KMS-11 (cell line): ENCODE measurements at regions not wholly inside any gene's neighbourhood (a gene's known extent, or its start where the extent isn't known, plus 50 kb on each side); places are given as distances from the start of the nearest gene placed in this dataset.

Experiments
- H2AFZ ChIP-seq: fragments of 200-600 bp; sonication (generic); 2 replicates; pipeline ENCODE4 v1.6.1; 2016; ENCODE audit warnings: antibody characterized with exemption, mixed run types, low read depth
- H3K27ac ChIP-seq: fragments of 200-600 bp; sonication (generic); 2 replicates; pipeline ENCODE4 v1.6.1; 2016; ENCODE audit warnings: mild to moderate bottlenecking, mixed run types
- H3K27me3 ChIP-seq: fragments of 200-600 bp; sonication (generic); 2 replicates; pipeline ENCODE4 v1.6.1; 2017; ENCODE audit warnings: mild to moderate bottlenecking, low read depth, mixed run types, moderate library complexity; ENCODE audit not compliant: insufficient read depth
- H3K36me3 ChIP-seq: fragments of 200-600 bp; sonication (generic); 2 replicates; pipeline ENCODE4 v1.6.1; 2017; ENCODE audit warnings: mild to moderate bottlenecking, mixed run types; ENCODE audit not compliant: insufficient read depth
- H3K4me1 ChIP-seq: fragments of 200-600 bp; sonication (generic); 2 replicates; pipeline ENCODE4 v1.6.1; 2016; ENCODE audit warnings: mild to moderate bottlenecking, low read depth, mixed run types; ENCODE audit not compliant: poor library complexity, severe bottlenecking
- H3K4me2 ChIP-seq: fragments of 200-600 bp; sonication (generic); 2 replicates; pipeline ENCODE4 v1.7.0; 2016; ENCODE audit warnings: mild to moderate bottlenecking, mixed run types
- H3K4me3 ChIP-seq: fragments of 200-600 bp; sonication (generic); IDR thresholded peaks from 2 replicates; pipeline ENCODE4 v1.6.1; 2017; ENCODE audit warnings: low read depth, low read length, mixed read lengths; ENCODE audit not compliant: insufficient read depth
- H3K79me2 ChIP-seq: fragments of 200-600 bp; sonication (generic); 2 replicates; pipeline ENCODE4 v1.6.1; 2016; ENCODE audit warnings: low read depth, mixed run types; ENCODE audit not compliant: insufficient read depth
- H3K9ac ChIP-seq: fragments of 200-600 bp; sonication (generic); 2 replicates; pipeline ENCODE4 v1.6.1; 2016; ENCODE audit warnings: mild to moderate bottlenecking, mixed run types
- H4K20me1 ChIP-seq: fragments of 200-600 bp; sonication (generic); 2 replicates; pipeline ENCODE4 v1.6.1; 2016; ENCODE audit warnings: mild to moderate bottlenecking, mixed run types; ENCODE audit not compliant: insufficient read depth
- TF ChIP-seq, protein P1 (sequence below): fragments of 200-600 bp; sonication (generic); conservative IDR thresholded peaks from 2 replicates; pipeline ENCODE4 v1.6.1; 2017; ENCODE audit warnings: low read depth, mild to moderate bottlenecking, antibody characterized with exemption, low read length, moderate library complexity, mixed read lengths

DNA sequence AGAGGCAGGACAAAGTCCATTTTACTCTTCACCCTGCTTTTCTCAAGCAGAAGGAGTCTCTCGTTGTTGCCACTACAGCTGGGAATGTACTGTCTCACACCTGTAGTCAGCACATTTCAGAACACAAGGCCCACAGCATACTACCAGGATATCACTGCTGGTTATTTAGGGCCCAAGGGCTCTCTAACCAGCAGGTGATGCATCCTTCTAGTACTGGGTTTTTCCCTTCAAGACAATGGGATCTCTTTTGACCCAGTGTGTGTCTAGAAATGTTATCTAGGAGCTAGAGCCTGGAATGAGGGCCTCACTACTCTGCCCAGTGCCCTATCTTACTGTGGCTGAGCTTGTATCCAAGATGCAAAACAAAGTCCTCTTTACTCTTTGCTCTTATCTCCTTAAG is 235.1 kb upstream of the PRR16 start:
- no peaks in the 10 kb centered on the region for H3K27me3 ChIP-seq

GRCh38 chr5:120231563-120231962 is 232.5 kb upstream of the PRR16 start:
- Histone ChIP-seq H3K27me3 (no peaks in the 10 kb centered on the region), H3K27ac (no peak overlapping the region), H3K4me3 (no peak overlapping the region), H3K36me3 (no peaks in the 10 kb centered on the region), H3K4me1 (peaks cover 8% of the 10 kb centered on the region), H2AFZ (no peak overlapping the region), H3K4me2 (no peak overlapping the region), H4K20me1 (no peaks in the 10 kb centered on the region), H3K9ac (no peak overlapping the region), H3K79me2 (no peaks in the 10 kb centered on the region)
- TF ChIP-seq, protein P1, sequence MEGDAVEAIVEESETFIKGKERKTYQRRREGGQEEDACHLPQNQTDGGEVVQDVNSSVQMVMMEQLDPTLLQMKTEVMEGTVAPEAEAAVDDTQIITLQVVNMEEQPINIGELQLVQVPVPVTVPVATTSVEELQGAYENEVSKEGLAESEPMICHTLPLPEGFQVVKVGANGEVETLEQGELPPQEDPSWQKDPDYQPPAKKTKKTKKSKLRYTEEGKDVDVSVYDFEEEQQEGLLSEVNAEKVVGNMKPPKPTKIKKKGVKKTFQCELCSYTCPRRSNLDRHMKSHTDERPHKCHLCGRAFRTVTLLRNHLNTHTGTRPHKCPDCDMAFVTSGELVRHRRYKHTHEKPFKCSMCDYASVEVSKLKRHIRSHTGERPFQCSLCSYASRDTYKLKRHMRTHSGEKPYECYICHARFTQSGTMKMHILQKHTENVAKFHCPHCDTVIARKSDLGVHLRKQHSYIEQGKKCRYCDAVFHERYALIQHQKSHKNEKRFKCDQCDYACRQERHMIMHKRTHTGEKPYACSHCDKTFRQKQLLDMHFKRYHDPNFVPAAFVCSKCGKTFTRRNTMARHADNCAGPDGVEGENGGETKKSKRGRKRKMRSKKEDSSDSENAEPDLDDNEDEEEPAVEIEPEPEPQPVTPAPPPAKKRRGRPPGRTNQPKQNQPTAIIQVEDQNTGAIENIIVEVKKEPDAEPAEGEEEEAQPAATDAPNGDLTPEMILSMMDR = no peak

More for the DNA sequence above, 235.1 kb upstream of the PRR16 start:
- no peak overlapping the region for H2AFZ ChIP-seq
- no peaks in the 10 kb centered on the region for H4K20me1 ChIP-seq
- no peak overlapping the region for H3K4me2 ChIP-seq
- no peaks in the 10 kb centered on the region for H3K79me2 ChIP-seq
- no peak overlapping the region for H3K4me3 ChIP-seq
- TF ChIP-seq, protein P1 = no peak
- H3K27ac ChIP-seq = no peak overlapping the region
- H3K36me3 ChIP-seq = no peaks in the 10 kb centered on the region
- H3K4me1 ChIP-seq = no peaks in the 10 kb centered on the region
- H3K9ac ChIP-seq = no peak overlapping the region

GRCh38 chr5:120236360-120236759 is 227.7 kb upstream of the PRR16 start:
- Histone ChIP-seq H3K4me2 (peak overlapping the region; percentile 41), H3K27ac (no peak overlapping the region), H3K4me1 (peaks cover 56% of the 10 kb centered on the region), H3K27me3 (no peaks in the 10 kb centered on the region), H3K9ac (no peak overlapping the region), H3K79me2 (no peaks in the 10 kb centered on the region), H4K20me1 (no peaks in the 10 kb centered on the region), H3K36me3 (no peaks in the 10 kb centered on the region), H3K4me3 (no peak overlapping the region), H2AFZ (peak overlapping the region; percentile 14; the same call in 1 of the 2 replicates)
- TF ChIP-seq, protein P1 = no peak

DNA sequence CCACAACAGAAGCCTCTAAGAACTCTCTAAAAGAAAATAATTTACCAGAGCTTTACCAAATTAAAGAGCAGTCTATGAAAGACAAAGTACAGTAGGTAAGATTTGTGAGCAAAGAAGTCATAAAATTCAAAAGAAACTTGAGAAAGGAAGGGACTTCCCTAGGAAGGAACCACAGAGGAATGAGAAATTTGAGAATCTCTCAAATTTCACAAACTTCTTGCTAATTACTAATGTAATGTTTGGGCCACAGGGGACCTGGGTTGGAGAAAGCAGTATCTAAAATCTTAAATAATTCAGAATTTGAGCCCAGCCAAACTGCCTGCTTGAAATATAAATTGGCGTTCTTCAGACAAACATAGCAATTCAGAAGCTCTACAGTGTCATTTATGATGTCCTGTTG is 225.0 kb upstream of the PRR16 start:
- Histone ChIP-seq H3K27ac (peak overlapping the region; percentile 56), H3K4me1 (peaks cover 65% of the 10 kb centered on the region), H2AFZ (peak overlapping the region; percentile 16), H3K4me2 (peak overlapping the region; percentile 70), H3K36me3 (no peaks in the 10 kb centered on the region), H3K27me3 (no peaks in the 10 kb centered on the region), H3K4me3 (no peak overlapping the region), H4K20me1 (no peaks in the 10 kb centered on the region), H3K9ac (peak overlapping the region; percentile 3; the same call in 1 of the 2 replicates), H3K79me2 (no peaks in the 10 kb centered on the region)
- TF ChIP-seq, protein P1 = no peak
